Fibroblast of the aortic adventitia (primary cell): ENCODE measurements at regions not wholly inside any gene's neighbourhood (a gene's known extent, or its start where the extent isn't known, plus 50 kb on each side); places are given as distances from the start of the nearest gene placed in this dataset.
"Not testable (repeated sequence)": the region's sequence is repeated elsewhere in the genome, so short reads cannot be mapped to it uniquely, and the experiment has no call there.

Experiments
- DNase-seq: peaks from one replicate; pipeline ENCODE4 v3.0.0-alpha.2; 2010; ENCODE audit warnings: low read depth
- H3K4me3 ChIP-seq: 2 replicates; pipeline ENCODE4 v1.5.1; 2011; ENCODE audit warnings: low read depth, mild to moderate bottlenecking, control low read depth, low read length, moderate library complexity
- TF ChIP-seq, protein P1 (sequence below): IDR thresholded peaks from 2 replicates; pipeline ENCODE4 v1.5.1; 2011; ENCODE audit warnings: mild to moderate bottlenecking, low read length, control low read depth, inconsistent platforms; ENCODE audit not compliant: insufficient read depth

- TF ChIP-seq, protein P1, sequence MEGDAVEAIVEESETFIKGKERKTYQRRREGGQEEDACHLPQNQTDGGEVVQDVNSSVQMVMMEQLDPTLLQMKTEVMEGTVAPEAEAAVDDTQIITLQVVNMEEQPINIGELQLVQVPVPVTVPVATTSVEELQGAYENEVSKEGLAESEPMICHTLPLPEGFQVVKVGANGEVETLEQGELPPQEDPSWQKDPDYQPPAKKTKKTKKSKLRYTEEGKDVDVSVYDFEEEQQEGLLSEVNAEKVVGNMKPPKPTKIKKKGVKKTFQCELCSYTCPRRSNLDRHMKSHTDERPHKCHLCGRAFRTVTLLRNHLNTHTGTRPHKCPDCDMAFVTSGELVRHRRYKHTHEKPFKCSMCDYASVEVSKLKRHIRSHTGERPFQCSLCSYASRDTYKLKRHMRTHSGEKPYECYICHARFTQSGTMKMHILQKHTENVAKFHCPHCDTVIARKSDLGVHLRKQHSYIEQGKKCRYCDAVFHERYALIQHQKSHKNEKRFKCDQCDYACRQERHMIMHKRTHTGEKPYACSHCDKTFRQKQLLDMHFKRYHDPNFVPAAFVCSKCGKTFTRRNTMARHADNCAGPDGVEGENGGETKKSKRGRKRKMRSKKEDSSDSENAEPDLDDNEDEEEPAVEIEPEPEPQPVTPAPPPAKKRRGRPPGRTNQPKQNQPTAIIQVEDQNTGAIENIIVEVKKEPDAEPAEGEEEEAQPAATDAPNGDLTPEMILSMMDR, result no peak
- DNase-seq, result no peak
- no peak overlapping the region for H3K4me3 ChIP-seq
Observed at GRCh38 chr9:14989811-14990210, 79.6 kb upstream of the FREM1 start.

DNA sequence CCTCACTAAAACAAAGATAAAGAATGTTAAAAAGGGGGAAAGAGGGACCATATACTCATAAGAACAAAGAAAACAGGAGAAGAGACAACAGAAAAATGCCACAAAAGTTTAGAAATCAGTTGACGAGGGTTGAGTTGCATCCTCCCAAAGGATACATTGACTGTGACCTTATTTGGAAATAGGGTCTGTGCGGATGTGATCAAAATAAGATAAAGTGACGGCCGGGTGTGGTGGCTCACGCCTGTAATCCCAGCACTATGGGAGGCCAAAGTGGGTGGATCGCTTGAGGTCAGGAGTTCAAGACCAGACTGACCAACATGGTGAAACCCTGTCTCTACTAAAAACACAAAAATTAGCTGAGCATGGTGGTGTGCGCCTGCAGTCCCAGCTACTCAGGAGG, 79.1 kb upstream of the FREM1 start:
- DNase-seq, H3K4me3 ChIP-seq: not testable (repeated sequence)

- TF ChIP-seq, protein P1, result no peak
- DNase-seq, result no peak
- no peak overlapping the region for H3K4me3 ChIP-seq
Observed at GRCh38 chr9:14987858-14988257, 77.6 kb upstream of the FREM1 start.

- no peak overlapping the region for H3K4me3 ChIP-seq
- no peak for DNase-seq
- TF ChIP-seq, protein P1, result no peak
Observed at GRCh38 chr9:14985419-14985818, 75.2 kb upstream of the FREM1 start.

GRCh38 chr9:14983599-14983998, 73.4 kb upstream of the FREM1 start:
- TF ChIP-seq, protein P1, result no peak
- H3K4me3 ChIP-seq, result no peak overlapping the region

DNA sequence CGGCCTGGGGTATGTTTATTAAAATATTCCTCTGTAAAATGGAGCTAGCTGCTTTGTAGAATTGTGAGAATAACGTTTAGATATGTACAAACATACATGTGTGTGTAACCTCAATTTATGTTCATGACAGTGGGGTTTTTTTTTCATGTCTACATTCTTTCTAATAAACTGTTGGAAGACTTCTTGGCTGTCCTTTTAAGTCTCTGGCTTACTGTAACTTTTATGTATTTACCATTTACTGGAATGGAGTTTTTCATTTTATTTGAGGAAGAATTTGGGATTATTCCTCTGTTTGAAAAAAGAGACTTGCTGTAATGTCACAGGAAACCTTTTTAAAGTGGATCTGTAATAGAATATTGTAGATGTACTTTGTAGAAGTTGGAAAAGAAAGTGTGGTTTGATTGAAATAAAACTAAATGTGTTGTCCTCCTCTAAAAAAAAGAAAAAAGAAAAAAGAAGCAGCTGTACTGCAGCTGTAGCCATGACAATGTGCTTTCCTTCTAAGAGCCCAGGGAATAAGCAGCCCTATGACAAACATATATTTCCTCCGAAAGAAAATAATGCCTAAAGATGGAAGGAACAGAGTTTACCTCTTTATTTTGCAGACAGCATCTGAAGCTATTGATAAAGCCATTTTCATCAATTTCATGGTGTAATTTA, 71.2 kb upstream of the FREM1 start:
- TF ChIP-seq, protein P1, result no peak
- no peak for DNase-seq
- no peak overlapping the region for H3K4me3 ChIP-seq

More at GRCh38 chr9:14983599-14983998, 73.4 kb upstream of the FREM1 start:
- DNase-seq, result no peak

- H3K4me3 ChIP-seq, result no peak overlapping the region
- TF ChIP-seq, protein P1, result no peak
- DNase-seq, result no peak
Observed at GRCh38 chr9:14978022-14979000, 68.1 kb upstream of the FREM1 start.
